NCI-H1092 treated with DMSO at 0.1 percent for 48 hours (cell line): ENCODE measurements at regions not wholly inside any gene's neighbourhood (a gene's known extent, or its start where the extent isn't known, plus 50 kb on each side); places are given as distances from the start of the nearest gene placed in this dataset.

ENCODE experiments used
- DNase-seq: peaks from one replicate; lab custom pipeline; 2025; lab: John Stamatoyannopoulos, UW

DNA sequence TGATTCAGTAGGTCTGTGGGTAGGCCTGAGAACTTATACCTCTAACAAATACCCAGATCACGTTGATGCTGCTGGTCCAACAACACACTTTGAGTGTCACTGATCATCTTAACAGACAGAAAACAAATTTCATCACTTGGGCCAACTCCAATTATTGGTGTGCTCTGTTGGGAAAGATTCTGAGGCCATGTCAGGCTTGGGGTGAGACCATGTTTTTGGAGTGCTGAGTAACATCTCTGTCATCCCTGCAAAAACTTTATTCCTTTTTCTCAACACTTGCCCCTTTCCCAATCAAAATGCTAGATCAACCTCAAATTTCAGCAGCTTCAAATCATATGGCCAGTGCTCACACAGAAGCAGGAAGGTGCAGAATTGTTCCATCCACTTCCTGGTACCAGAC, 108.8 kb upstream of the TENT5A start:
- DNase-seq, result no peak

DNA sequence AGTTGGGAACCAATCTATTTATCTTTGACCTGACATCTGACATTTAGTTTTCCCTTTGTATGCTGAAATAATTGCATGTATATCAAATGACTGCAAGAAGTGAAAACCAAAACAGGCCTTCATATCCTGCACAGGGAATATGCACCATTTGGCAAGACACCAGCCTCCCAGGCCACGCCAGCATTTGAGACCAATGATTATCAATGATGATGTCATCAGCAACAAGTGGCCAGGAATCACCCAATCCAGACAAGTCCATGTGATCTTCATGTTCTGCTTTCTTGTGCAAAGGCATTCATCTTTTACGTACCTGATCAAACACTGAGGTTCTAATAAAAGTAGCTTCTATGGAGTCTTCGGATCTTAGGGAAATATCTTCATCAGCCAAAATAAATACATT, 107.4 kb upstream of the TENT5A start:
- DNase-seq, result no peak

DNA sequence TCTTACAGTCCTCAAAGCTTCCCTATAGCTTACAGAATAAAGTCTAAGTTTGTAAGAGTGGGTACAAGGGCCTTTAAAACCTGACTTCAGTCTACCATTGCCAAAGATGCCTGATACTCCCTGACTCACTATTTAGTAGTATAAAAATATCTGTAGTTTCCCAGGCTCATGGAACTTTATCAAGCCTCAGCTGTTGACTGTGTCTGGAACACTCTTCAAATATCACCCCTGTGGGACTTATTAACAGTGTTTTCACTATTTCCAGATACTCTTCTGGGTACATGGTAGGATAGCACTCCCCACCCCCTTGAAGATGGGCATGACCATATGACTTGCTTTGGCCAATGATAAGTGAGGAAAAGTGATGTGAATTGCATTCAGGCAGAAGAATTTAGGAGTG, 105.3 kb upstream of the TENT5A start:
- no peak for DNase-seq

DNA sequence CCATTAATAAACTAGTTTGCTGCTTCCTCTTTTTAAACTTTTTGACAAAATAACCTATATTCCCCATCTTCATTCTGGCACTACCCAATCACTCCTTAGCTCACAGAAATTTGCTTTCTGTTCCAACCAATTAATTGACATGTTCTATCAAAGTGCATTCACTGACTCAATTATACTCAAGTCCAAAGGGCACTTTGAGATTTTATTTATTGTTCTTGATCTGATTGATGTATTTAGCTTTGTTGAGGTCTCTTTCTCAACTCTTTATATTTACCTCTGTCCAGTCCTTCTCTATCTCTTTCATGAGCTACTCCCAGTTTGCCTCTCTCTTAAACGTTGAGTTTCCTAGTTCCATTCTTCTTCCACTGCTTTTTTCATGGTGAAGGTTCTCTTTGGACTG, 104.4 kb upstream of the TENT5A start:
- DNase-seq, result no peak

DNA sequence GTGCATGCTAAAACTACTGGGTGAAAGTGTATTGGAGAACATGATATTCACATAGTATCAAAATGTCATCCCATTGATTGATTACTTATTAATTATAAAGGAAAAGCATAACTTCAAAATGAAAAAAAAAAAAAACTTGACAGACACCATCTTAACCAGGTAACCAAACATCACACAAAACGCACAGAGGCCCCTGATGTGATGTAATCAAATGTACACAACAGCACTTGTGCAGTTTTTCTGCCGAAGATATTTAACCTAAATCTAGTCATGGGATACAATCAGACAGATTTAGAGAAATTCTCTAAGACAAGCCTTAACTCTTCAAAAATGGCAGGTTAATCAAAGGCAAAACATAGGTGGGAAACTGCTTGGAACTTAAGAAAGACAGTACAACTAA, 102.0 kb upstream of the TENT5A start:
- no peak for DNase-seq

DNA sequence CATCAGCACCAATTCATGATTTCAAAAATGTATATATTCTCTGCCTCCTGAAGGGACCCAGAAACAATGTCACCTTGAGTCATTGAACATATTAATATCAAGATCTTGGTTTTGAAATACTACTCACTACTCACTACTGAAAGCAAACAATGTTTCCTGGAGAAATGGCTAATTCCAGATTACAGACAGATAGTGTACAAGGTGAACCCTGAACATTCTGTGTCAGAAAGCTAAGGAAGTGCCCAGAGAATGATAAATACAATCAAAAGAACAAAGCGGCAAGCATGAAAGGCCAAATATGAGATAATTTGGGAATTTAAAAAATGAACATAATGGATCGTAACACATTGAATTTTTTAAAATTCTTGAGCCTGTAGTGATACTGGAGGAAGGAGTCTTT, 101.5 kb upstream of the TENT5A start:
- no peak for DNase-seq

DNA sequence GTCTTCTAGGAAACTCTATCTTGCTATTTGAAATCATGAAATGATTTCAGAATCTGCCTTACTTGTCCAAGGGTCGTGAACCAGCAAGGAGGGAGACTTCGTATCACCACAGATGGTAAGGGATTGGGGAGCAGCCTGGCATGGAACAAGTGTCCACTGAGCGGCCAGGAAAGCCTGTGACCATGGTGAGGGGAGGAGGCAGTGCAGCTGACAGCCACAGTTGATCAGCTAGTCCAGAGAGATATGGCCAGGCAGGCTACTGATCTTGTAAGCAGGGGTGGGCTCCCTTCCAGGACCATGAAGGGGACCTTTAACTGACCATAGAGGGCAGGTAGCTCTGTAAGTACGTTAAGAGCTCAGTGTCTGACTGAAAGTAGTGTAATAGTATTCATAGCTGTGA, 96.8 kb upstream of the TENT5A start:
- no peak for DNase-seq

DNA sequence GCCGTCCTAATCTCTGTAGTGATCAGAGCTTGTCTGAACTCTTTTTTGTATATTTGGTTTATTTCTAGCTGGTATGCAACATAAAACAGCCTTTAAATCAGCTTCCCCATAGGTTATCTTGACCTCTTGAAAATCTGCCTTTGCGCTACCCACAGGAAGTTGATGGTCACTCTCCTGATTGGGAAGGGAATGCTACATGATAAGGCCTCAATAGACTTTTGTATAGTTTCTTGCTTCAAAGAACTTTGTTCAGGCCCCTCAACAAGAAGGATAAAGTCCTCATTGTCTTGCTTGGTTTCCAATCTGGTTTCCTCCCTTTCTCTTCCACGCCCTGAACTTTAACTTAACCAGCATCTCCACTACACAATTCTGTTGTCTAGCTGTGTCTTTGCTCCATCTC, 95.4 kb upstream of the TENT5A start:
- DNase-seq, result no peak

DNA sequence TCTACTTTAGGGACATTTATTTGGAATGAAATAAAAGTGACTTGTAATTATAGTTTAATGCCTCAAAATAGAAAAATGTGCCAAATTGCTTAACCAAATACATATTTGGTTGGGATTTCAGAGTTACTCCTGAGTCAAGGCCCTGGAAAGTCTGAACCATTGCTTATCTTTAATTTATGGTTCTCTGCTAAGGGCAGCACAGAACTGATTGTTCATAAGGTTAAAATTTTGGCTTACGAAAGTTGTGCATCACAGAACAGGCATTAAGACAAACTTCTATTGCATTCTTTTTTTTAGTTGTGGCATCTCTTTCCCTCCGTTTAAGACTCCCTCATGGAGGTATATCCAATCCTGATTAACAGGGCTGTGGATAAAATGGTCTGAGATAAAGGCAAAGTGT, 92.2 kb upstream of the TENT5A start:
- DNase-seq, result no peak

DNA sequence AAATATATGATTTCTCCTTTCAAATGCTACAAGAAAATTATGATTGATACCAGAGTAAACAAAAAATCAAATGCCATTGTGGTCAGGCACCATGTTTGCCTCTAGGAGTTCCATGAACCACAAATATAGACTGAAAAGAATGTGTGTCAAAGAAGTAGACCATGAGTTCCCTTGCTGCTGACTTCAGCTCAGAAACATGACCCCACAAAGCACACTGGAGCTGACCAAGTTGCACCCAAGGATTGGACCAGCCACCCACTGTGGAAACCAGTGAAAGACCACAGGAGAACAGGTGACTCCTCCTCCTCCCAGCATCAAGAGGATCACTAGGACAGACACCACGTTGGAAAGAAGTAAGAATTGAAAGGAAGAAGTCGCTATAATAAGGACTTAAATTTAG, 90.8 kb upstream of the TENT5A start:
- no peak for DNase-seq

DNA sequence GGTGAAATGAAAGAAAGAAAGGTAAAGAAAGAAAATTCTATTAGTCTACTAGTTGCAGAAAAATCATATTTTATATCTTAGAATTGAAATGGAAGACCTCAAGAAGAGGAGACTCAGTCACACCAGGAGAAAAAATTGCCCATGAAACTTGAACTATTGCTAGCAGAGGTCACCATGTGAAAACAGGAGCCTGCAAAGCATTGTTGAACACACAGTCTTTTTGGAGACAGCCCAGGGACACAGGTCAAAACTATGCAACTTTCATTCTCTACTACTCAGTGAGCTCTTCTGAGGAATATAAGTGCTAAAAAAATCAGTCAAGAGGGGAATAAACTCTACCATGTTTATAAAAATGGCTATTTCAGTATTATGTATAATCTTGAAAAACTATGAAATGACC, 89.8 kb upstream of the TENT5A start:
- DNase-seq, result no peak

DNA sequence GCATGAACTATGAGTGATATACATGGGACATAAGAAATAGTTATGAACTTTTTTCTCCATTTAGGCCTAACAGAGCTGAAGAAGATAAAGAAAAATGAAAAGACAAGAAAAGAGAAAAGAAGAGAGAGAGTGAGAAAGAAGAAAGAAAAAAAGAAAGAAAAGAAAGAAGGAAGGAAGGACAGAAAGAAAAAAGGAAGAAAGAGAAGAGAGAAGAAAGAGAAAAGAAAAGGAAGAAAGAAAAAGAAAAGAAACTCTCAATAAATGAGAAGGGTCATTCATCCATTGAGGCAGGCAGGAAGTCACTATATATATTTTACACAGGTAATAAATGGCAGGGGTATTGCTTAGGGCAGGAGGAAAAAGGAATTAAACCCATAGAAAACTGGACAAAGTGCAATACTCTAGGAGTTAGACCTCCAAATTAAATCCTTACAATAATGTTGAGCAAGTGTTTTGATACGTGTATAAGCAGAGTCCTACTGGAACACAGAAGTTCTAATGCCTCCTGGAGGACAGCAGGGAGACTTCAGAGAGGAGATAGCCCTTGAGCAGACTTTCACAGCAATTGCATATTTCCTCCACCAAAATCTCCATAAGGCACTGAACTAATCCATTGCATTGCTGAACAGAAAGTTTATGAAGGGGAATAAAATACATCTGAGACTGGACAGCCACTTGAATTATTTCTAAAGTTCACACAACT, 86.4 kb upstream of the TENT5A start:
- DNase-seq, result no peak

DNA sequence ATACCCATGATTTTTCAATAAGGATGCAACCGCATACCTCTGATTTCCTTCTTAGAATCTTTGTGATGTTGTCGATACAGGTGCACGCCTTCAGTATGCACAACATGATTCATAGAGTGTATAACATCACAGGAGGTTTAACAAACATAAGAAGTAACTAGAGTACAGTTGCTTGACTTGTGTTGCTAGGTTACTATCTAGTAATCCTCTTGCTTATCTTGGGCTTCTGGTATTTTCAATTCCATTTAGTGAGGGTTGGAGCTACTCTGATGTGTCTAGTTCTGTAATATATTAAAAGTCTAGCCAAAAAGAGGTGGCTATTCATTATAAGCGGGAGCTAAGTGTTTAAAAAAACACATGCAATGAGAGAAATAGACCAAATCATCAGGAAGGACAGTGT, 85.5 kb upstream of the TENT5A start:
- no peak for DNase-seq

DNA sequence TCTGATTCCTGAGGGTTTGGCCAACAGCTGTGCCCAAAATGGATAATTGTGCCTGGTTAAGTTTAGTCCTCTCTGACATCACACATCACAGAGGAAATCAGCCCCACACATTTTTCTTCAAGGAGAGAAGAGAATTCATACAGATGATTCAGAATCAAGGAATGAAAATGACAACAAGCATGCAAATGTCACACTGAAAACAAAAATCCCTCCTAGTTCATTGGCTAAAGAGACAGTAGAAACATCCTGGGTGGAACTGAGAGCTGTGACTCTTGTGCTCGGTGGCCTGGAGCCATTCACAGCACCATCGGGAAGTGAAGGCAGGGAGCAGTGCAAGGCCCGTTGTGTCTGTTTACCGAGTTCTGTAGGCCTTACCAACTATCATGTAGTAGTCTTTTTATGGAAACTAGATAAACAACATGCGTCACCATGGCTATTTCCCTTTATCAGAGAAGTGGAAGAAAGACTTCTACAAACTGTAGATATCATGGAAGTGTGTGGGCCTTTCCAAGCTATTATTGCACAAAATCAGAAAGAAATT, 81.7 kb upstream of the TENT5A start:
- DNase-seq, result no peak

DNA sequence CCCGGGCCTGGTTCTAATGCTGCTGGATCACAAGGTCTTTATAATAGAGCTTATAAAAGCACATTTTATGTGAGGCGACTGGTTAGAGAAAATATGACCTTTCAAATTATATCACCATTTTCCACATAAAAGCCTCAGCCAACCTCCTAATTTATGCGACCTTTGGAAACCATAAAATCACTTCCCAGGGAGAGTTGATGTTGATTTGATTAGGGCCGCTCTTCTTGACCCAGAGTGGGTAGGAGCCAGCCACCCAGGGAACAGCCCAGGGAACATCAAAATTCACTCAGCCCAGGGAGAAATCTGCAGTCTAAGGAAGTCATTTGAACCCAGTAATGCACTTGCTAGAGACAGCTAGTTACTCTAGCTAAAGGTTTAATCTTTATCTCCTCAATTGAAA, 79.8 kb upstream of the TENT5A start:
- no peak for DNase-seq

DNA sequence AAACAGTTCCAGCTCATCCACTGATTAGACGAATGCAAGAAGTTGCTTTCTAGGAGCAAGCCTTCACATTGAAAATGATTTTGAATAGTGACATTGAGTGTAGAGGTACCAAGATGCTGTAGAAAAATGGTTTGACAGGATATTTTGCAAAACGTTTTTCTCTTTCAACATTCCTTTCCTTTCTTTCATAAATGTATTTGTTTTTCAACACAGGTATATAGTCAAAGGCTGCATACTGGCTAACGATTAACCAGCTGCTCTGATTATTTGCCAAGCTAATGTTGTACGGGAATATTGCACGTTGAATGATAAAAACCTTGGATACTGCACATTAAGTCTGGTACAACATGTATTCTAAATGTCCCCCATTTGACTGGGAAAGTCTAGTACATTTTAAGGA, 78.8 kb upstream of the TENT5A start:
- DNase-seq, result no peak

DNA sequence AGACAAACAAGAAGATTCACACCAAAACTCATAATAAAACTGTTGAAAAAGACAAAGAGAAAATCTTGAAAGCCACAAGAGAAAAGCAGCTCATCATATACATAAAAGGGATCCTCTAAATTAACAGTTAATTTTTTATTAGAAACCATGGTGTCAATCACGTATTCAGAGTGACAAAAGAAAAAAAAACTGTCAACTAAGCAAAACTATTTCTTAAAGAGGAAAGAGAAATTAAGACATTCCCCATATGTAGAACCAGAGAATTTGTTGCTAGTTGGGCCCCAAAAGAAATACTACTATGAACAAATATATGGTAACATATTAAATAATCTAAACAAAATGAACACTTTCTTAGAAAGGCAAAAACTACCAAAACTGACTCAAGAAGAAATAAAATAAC, 74.3 kb upstream of the TENT5A start:
- no peak for DNase-seq

DNA sequence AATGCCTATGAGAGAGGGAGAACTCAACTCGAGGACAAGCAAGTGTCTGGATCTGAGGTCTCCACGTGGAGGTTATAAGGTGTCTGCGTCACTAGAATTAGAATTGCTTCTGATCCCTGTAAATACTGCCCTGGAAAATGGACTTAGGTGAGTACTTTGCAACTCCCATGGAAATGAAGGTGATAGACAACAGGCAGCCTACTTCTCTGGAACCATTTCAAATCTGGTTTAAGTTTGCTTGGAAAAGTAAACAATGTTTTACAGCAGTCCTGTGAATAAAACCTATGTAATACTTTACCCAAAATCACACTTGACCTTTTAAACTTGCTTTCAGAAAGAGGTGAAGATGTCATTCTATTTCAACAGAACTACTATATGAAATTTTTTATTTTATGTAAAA, 70.1 kb upstream of the TENT5A start:
- DNase-seq, result no peak

DNA sequence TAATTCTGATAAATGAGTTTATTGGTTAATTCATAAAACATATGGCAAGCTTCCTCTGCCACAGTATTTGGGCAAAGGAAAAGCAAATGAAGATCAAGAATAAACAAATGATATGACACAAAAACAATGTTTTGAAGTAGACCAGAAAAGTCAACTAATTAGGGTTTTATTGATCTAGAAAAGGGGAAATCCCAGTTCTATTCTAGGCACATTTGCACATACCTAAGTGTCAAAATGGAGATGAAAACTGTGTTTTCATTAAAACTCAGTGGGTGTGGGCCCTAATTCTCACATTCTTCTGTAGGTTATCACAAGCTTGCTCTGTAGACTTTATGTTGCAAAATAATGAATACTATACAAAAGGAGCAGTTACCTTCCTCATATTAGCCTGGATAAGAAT, 69.0 kb upstream of the TENT5A start:
- no peak for DNase-seq

DNA sequence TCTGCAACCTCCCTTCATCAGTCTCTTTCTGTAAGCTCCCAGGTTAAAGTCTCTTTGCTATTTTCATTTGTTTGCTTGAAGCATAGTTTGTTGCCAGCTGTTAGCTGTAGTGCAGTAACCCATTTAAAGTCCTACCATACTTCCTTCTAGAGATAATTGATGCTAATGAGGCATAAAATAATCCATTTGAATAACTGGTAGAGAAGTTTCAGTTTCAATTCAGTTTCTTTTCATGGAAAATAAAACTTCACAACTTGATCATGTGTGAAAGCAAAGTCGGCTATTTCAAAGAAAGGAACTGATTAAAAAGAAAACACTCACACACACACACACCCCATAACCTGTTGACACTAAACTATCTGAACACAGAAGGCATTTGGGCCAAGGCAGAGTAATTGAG, 68.5 kb upstream of the TENT5A start:
- no peak for DNase-seq

DNA sequence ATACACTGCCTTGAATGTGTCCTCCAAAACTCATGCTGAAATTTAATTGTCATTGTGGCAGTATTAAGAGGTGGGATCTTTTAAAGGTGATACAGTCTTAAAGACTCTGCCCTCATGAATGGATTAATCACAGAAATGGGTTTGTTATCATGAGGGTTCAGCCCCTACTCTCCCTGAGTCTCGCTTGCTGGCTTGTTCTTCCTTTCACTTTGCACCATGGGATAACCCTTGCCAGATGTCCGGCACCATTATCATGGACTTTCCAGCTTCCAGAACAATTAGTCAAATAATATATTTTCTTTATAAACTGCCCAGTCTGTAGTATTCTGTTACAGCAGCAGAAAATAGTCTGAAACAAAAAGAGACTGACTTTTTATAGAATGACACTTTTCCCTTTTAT, 67.9 kb upstream of the TENT5A start:
- DNase-seq, result no peak

DNA sequence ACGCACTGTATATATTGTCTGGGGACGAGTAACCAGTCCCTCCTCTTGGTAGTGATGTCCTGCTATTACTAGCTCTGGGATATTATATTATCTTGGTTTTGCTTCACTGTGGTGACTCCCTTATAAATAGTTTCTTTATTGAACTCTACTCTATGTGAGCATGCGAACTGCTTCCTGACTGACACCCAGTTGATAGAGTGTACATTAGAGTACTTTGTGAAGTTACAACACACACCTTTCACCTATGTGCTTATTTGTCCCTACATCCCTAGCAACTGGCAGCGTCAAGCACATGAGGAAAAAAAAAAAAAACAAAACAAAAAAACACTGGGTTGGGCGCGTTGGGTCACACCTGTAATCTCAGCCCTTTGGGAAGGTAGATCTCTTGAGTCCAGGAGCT, 67.3 kb upstream of the TENT5A start:
- DNase-seq, result no peak

DNA sequence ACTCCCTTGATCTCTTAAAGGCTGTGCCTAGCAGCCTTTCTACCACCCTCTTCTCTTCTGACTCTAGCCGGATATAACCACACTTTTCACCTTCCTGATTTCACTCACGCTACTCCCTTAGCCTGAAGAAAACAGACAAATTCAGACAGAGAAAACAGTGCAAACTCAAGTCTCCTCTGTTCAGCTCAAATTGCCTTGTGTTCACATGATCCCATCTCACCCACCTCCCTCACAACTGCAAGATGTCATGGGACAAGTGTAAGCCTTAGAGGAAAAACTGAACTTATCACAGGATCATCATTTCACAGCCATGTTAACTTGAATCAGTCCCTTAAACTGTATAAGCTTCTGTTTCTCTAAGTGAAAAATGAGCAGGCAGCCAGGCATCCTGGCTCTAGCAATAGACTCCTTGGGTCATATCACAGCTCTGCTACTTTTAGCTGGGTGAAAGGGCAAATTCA, 66.5 kb upstream of the TENT5A start:
- no peak for DNase-seq

DNA sequence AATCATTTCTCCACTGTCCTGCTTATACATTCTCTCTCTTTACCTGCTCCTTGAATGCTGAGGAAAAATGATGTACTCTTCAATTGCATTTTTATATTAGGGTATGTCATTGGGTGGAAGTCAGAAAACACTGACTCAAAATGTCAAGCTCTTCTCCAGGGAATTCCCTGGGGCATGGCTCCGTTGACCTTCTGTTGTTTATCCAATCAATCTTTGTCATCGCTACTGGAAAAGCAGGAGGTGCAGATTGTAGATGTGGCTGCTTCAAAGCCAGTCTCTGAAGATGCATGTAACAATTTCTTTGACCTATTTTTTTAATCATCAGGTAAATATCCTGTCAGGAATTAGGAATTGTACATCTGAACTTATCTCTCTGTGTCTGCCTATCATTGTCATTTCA, 63.9 kb upstream of the TENT5A start:
- DNase-seq, result no peak
